Chondrocyte (in vitro differentiated cells): ENCODE measurements at regions not wholly inside any gene's neighbourhood (a gene's known extent, or its start where the extent isn't known, plus 50 kb on each side); places are given as distances from the start of the nearest gene placed in this dataset.
A peak's percentile ranks its signal among the peaks of the same experiment; 100 is the strongest.
"Not testable (repeated sequence)": the region's sequence is repeated elsewhere in the genome, so short reads cannot be mapped to it uniquely, and the experiment has no call there.

Source experiments
- DNase-seq: peaks from one replicate; pipeline ENCODE4 v3.0.0; 2021; ENCODE audit warnings: mixed read lengths, low spot score
- H3K27ac Mint-ChIP-seq: one replicate; pipeline ENCODE4 v1.8.0; 2021; ENCODE audit warnings: mild to moderate bottlenecking, moderate library complexity, mixed read lengths; ENCODE audit not compliant: unreplicated experiment
- H3K27me3 Mint-ChIP-seq: 2 replicates; pipeline ENCODE4 v1.8.0; 2021; ENCODE audit warnings: low read depth, mixed read lengths
- H3K36me3 Mint-ChIP-seq: 2 replicates; pipeline ENCODE4 v1.8.0; 2021; ENCODE audit warnings: low read depth, mixed read lengths
- H3K4me1 Mint-ChIP-seq: 2 replicates; pipeline ENCODE4 v1.8.0; 2021; ENCODE audit warnings: low read depth, mild to moderate bottlenecking, mixed read lengths
- H3K4me3 Mint-ChIP-seq: one replicate; pipeline ENCODE4 v1.8.0; 2021; ENCODE audit warnings: mild to moderate bottlenecking, moderate library complexity, mixed read lengths; ENCODE audit not compliant: unreplicated experiment
- H3K9me3 Mint-ChIP-seq: 2 replicates; pipeline ENCODE4 v1.8.0; 2021; ENCODE audit warnings: low read depth, mixed read lengths
- CTCF ChIP-seq: fragments of 200-600 bp; sonication (generic); IDR thresholded peaks from 2 replicates; pipeline ENCODE4 v1.5.0; 2021; ENCODE audit warnings: antibody characterized with exemption, mild to moderate bottlenecking, moderate library complexity

DNA sequence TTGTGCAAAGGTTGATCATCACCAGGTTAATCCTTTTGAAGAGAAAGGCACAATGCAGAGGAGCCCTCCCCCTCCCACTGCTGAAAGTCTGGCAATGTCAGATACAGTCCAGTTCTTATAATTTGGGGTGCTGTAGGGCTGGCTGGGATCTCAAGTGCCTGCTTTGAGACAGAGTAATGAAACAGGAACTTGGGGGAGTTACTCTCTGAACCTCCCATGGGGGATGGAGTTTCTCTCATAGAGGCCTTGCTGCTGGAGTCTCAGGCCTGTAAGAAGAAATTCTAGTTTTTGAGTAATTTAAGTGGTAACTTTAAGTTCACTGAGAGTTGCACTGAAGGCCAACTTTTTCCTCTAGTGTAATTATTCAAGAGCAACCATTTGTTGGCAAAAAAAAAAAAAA lies 410.5 kb downstream of the KCNRG start:
- TF ChIP-seq CTCF: no peak
- no peaks in the 10 kb centered on the region for H3K36me3 Mint-ChIP-seq
- no peaks in the 10 kb centered on the region for H3K9me3 Mint-ChIP-seq
- peaks cover 26% of the 10 kb centered on the region for H3K4me1 Mint-ChIP-seq
- no peak overlapping the region for H3K27ac Mint-ChIP-seq
- no peak for DNase-seq
- no peak overlapping the region for H3K4me3 Mint-ChIP-seq
- no peaks in the 10 kb centered on the region for H3K27me3 Mint-ChIP-seq

GRCh38 chr13:50426927-50427326 lies 411.7 kb downstream of the KCNRG start:
- DNase-seq: no peak
- Mint-ChIP-seq H3K27ac (no peak overlapping the region), H3K36me3 (no peaks in the 10 kb centered on the region), H3K4me1 (peaks cover 14% of the 10 kb centered on the region), H3K4me3 (no peak overlapping the region), H3K9me3 (no peaks in the 10 kb centered on the region), H3K27me3 (no peaks in the 10 kb centered on the region)
- TF ChIP-seq CTCF: no peak

- not testable (repeated sequence) for H3K27ac Mint-ChIP-seq, H3K27me3 Mint-ChIP-seq, H3K36me3 Mint-ChIP-seq, H3K9me3 Mint-ChIP-seq, DNase-seq, H3K4me3 Mint-ChIP-seq
- peaks cover 11% of the 10 kb centered on the region for H3K4me1 Mint-ChIP-seq
Observed at GRCh38 chr13:50427511-50427910, 412.3 kb downstream of the KCNRG start.

DNA sequence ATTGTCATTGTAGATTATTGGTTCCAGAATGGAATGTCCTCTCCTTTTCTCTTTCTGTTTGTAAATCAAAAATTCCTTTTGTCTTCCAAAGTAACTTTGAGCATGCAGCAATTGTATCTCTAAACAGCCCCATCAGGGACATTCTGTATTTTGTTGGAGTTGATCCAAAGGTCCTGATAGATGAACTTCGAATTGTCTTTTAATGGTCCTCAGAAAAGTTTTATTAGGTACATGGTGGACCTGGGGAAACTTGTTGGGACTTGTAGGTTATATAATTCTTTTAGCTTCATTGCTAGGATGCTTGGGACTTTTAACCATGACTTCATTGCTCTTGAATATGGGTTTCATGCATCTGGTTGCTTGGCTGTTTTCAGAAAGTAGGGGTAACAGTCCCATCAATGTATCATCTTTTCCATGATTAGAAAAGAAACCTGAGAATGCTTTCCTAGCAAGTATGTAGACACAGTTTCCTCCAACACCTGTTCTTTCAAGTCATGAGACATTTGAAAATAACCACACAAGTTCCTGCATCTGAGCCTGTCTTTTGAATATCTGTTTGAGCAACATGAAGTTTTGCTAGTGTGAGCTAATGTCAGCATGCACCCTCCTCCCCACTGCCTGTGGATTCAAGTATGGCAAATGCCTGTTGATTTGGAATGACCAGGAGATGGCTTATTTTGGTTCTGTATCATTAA lies 413.1 kb downstream of the KCNRG start:
- no peak for DNase-seq
- H3K4me3 Mint-ChIP-seq: no peak overlapping the region
- H3K9me3 Mint-ChIP-seq: no peaks in the 10 kb centered on the region
- TF ChIP-seq CTCF: no peak
- peaks cover under 1% of the 10 kb centered on the region for H3K36me3 Mint-ChIP-seq
- peaks cover 8% of the 10 kb centered on the region for H3K4me1 Mint-ChIP-seq
- H3K27ac Mint-ChIP-seq: no peak overlapping the region
- no peaks in the 10 kb centered on the region for H3K27me3 Mint-ChIP-seq

GRCh38 chr13:50435011-50435410 lies 408.5 kb downstream of the DLEU7 start:
- no peak overlapping the region for H3K27ac Mint-ChIP-seq
- no peak overlapping the region for H3K4me3 Mint-ChIP-seq
- TF ChIP-seq CTCF: no peak
- peaks cover 1% of the 10 kb centered on the region for H3K36me3 Mint-ChIP-seq
- peaks cover 2% of the 10 kb centered on the region for H3K4me1 Mint-ChIP-seq
- H3K27me3 Mint-ChIP-seq: no peaks in the 10 kb centered on the region
- no peaks in the 10 kb centered on the region for H3K9me3 Mint-ChIP-seq
- DNase-seq: no peak

GRCh38 chr13:50437252-50437651 lies 406.2 kb downstream of the DLEU7 start:
- peaks cover 6% of the 10 kb centered on the region for H3K4me1 Mint-ChIP-seq
- no peaks in the 10 kb centered on the region for H3K9me3 Mint-ChIP-seq
- no peaks in the 10 kb centered on the region for H3K27me3 Mint-ChIP-seq
- TF ChIP-seq CTCF: no peak
- DNase-seq: no peak
- peaks cover 1% of the 10 kb centered on the region for H3K36me3 Mint-ChIP-seq
- H3K4me3 Mint-ChIP-seq: no peak overlapping the region
- peak overlapping the region; percentile 49 for H3K27ac Mint-ChIP-seq
